IMR-90 (cell line): ENCODE measurements at regions not wholly inside any gene's neighbourhood (a gene's known extent, or its start where the extent isn't known, plus 50 kb on each side); places are given as distances from the start of the nearest gene placed in this dataset.

Source experiments
- ATAC-seq: fragments of 200-7000 bp; cut with Tn5 transposase; 2 replicates; pipeline ENCODE4 v1.9.1; 2020; ENCODE audit warnings: low read depth, mild to moderate bottlenecking, moderate library complexity
- BruUV-seq: library from RNA; stranded (reverse); fragments of 400-500 nt; replicated peaks from 2 replicates; lab custom pipeline; 2021; lab: Mats Ljungman, UMichigan
- CTCF ChIA-PET: fragments of 300-600 bp; formaldehyde crosslinking; extraction: SDS; loops from one replicate; lab custom pipeline; 2021; ENCODE audit warnings: antibody characterized with exemption; lab: Yijun Ruan, JAX
- POLR2A ChIA-PET: fragments of 300-600 bp; sonication (Branson Sonifier 250); formaldehyde crosslinking; loops from one replicate; lab custom pipeline; 2022; ENCODE audit warnings: antibody characterized with exemption; ENCODE audit not compliant: unreplicated experiment; lab: Charles Lee
- DNase-seq: peaks from one replicate; pipeline ENCODE4 v3.0.0; 2013
- H2AFZ ChIP-seq: replicated peaks from 2 replicates; pipeline ENCODE3; 2013; ENCODE audit warnings: low read length, mild to moderate bottlenecking; ENCODE audit not compliant: poor library complexity
- H2AK5ac ChIP-seq: 2 replicates; pipeline ENCODE4 v1.6.1; 2013; ENCODE audit warnings: low read depth, low read length, inconsistent platforms
- H2AK9ac ChIP-seq: replicated peaks from 2 replicates; pipeline ENCODE3; 2013; ENCODE audit warnings: mild to moderate bottlenecking, low read depth, low read length, moderate library complexity; ENCODE audit not compliant: poor library complexity
- H2BK120ac ChIP-seq: 2 replicates; pipeline ENCODE4 v1.6.1; 2013; ENCODE audit warnings: low read depth, low read length, inconsistent platforms
- H2BK15ac ChIP-seq: 3 replicates; pipeline ENCODE4 v1.6.1; 2013; ENCODE audit warnings: low read depth, low read length, inconsistent platforms
- H2BK20ac ChIP-seq: 2 replicates; pipeline ENCODE4 v1.6.1; 2013; ENCODE audit warnings: low read depth, mild to moderate bottlenecking, inconsistent platforms, low read length, moderate library complexity
- H2BK5ac ChIP-seq: 2 replicates; pipeline ENCODE4 v1.6.1; 2013; ENCODE audit warnings: mild to moderate bottlenecking, low read depth, low read length, inconsistent platforms; ENCODE audit not compliant: poor library complexity, severe bottlenecking
- H3K14ac ChIP-seq: replicated peaks from 2 replicates; pipeline ENCODE4 v1.6.1; 2013; ENCODE audit warnings: low read depth, low read length, inconsistent platforms
- H3K18ac ChIP-seq: 2 replicates; pipeline ENCODE4 v1.6.1; 2013; ENCODE audit warnings: low read depth, low read length, control low read depth
- H3K23ac ChIP-seq: 2 replicates; pipeline ENCODE4 v1.6.1; 2013; ENCODE audit warnings: low read depth, low read length, inconsistent platforms
- H3K27ac ChIP-seq: 2 replicates; pipeline ENCODE4 v1.5.1; 2013; ENCODE audit warnings: mild to moderate bottlenecking, control low read depth, low read length; ENCODE audit not compliant: insufficient read depth
- H3K27me3 ChIP-seq: 2 replicates; pipeline ENCODE4 v1.6.1; 2013; ENCODE audit warnings: low read length; ENCODE audit not compliant: control insufficient read depth, insufficient read depth
- H3K36me3 ChIP-seq: 2 replicates; pipeline ENCODE4 v1.6.1; 2013; ENCODE audit warnings: low read length, mixed read lengths; ENCODE audit not compliant: control insufficient read depth, insufficient read depth
- H3K4ac ChIP-seq: 2 replicates; pipeline ENCODE4 v1.6.1; 2013; ENCODE audit warnings: low read depth, low read length, inconsistent platforms
- H3K4me1 ChIP-seq: 2 replicates; pipeline ENCODE4 v1.6.1; 2013; ENCODE audit warnings: low read length, mixed read lengths; ENCODE audit not compliant: control insufficient read depth, insufficient read depth
- H3K4me2 ChIP-seq: 2 replicates; pipeline ENCODE4 v1.6.1; 2013; ENCODE audit warnings: low read depth, mild to moderate bottlenecking, control low read depth, low read length, moderate library complexity
- H3K4me3 ChIP-seq: 2 replicates; pipeline ENCODE4 v1.5.1; 2013; ENCODE audit warnings: low read depth, mild to moderate bottlenecking, control low read depth, low read length, moderate library complexity; ENCODE audit not compliant: insufficient read depth
- H3K56ac ChIP-seq: 2 replicates; pipeline ENCODE4 v1.6.1; 2013; ENCODE audit warnings: low read length, inconsistent platforms; ENCODE audit not compliant: insufficient read depth; ENCODE audit errors: extremely low read depth
- H3K79me1 ChIP-seq, 2 experiments: 2 replicates each; pipeline ENCODE4 v1.6.1; 2013; ENCODE audit warnings: low read length in 2 of 2, inconsistent platforms in 1 of 2, low read depth in 1 of 2
- H3K9ac ChIP-seq: 2 replicates; pipeline ENCODE4 v1.6.1; 2013; ENCODE audit warnings: low read depth, low read length, control low read depth
- H3K9me1 ChIP-seq: 2 replicates; pipeline ENCODE4 v1.6.1; 2013; ENCODE audit warnings: low read length, inconsistent platforms; ENCODE audit not compliant: insufficient read depth
- H3K9me3 ChIP-seq: 2 replicates; pipeline ENCODE4 v1.6.1; 2013; ENCODE audit warnings: low read length; ENCODE audit not compliant: control insufficient read depth, insufficient read depth
- H4K20me1 ChIP-seq: 2 replicates; pipeline ENCODE4 v1.6.1; 2013; ENCODE audit warnings: low read length, inconsistent platforms; ENCODE audit not compliant: insufficient read depth
- H4K5ac ChIP-seq: 2 replicates; pipeline ENCODE4 v1.6.1; 2013; ENCODE audit warnings: mild to moderate bottlenecking, low read depth, low read length, control low read depth
- H4K8ac ChIP-seq, 2 experiments: 2 replicates each; pipeline ENCODE4 v1.6.1; 2013; ENCODE audit warnings: low read depth in 2 of 2, low read length in 2 of 2, control low read depth in 1 of 2, inconsistent platforms in 1 of 2
- H4K91ac ChIP-seq: 2 replicates; pipeline ENCODE4 v1.6.1; 2013; ENCODE audit warnings: low read depth, low read length, inconsistent platforms; ENCODE audit not compliant: insufficient read depth
- BHLHE40 ChIP-seq: fragments of 150-350 bp; IDR thresholded peaks from 2 replicates; pipeline ENCODE4 v1.6.1; 2016; ENCODE audit warnings: mild to moderate bottlenecking, low read depth, low read length
- FOS ChIP-seq: fragments of 150-350 bp; IDR thresholded peaks from 2 replicates; pipeline ENCODE4 v1.6.1; 2016; ENCODE audit warnings: low read depth, low read length
- WGBS, 2 experiments: methylation state at CpG; one replicate each; pipeline versions ENCODE4 v1.1.5 to v1.1.7; 2013; ENCODE audit warnings: missing lambda C conversion rate in 2 of 2; ENCODE audit not compliant: insufficient read length in 1 of 2; ENCODE audit errors: extremely low coverage in 2 of 2; 5-methylcytosine and 5-hydroxymethylcytosine counted together
- dilution Hi-C: fragments of 300-500 bp; cut with HindIII; formaldehyde crosslinking; loops from one replicate; pipeline ENCODE4 v1.14.3; 2018; ENCODE audit warnings: low sequenced_read_pairs; ENCODE audit not compliant: unreplicated experiment
- in situ Hi-C: fragments of 300-500 bp; cut with MboI; formaldehyde crosslinking; loops from 3 replicates; pipeline ENCODE4 v1.14.3; 2019; ENCODE audit warnings: low sequenced_read_pairs, inconsistent platforms, mixed read lengths
- intact Hi-C: fragments of 100-400 bp; cut with micrococcal nuclease; formaldehyde crosslinking; loops from 2 replicates; pipeline ENCODE4 v1.10.0; 2022

DNA sequence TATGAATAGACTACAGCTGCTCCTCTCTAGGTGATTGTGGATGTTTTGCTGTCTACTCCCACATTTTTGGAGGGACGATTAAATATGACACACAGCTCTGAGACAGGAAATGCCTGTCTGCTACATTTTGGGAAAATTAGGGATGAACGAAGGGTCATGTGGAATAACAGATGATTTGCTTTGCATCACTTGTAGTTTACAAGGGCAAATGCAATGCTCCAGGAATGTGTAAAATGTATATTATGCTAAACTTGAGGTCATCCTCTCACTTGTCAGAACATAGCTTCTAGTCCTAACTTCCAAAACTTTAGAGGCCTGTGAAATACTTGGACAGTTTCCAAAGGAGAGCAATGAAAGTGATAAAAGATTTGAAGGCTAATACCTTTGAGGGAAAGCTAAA lies 284.2 kb upstream of the DACH1 start:
- no peaks in the 10 kb centered on the region for H3K79me1 ChIP-seq
- TF ChIP-seq BHLHE40: no peak
- TF ChIP-seq FOS: no peak
- intact Hi-C loops: no loop called here
- no peaks in the 10 kb centered on the region for H3K9me1 ChIP-seq
- WGBS, 2 experiments: no CpG with 5 or more reads among the region's 2 CpGs
- no peak overlapping the region for H2BK120ac ChIP-seq
- dilution Hi-C loops: no loop called here
- H3K4me1 ChIP-seq: no peaks in the 10 kb centered on the region
- H2AFZ ChIP-seq: no peak overlapping the region
- H4K5ac ChIP-seq: no peak overlapping the region
- no peak overlapping the region for H3K27ac ChIP-seq
- ChIA-PET CTCF (no interaction called here), POLR2A (no interaction called here)
- ATAC-seq (no peak), DNase-seq (no peak)
- H2AK9ac ChIP-seq: no peak overlapping the region
- H3K36me3 ChIP-seq: no peaks in the 10 kb centered on the region
- H3K23ac ChIP-seq: no peak overlapping the region
- H4K91ac ChIP-seq: no peak overlapping the region
- no peak overlapping the region for H2BK15ac ChIP-seq
- in situ Hi-C loops: no loop called here
- H3K18ac ChIP-seq: no peak overlapping the region
- no peak overlapping the region for H2BK5ac ChIP-seq
- H3K27me3 ChIP-seq: no peaks in the 10 kb centered on the region
- H4K8ac ChIP-seq: no peak overlapping the region
- H3K14ac ChIP-seq: no peak overlapping the region
- H3K56ac ChIP-seq: no peak overlapping the region
- H2AK5ac ChIP-seq: no peak overlapping the region
- H4K20me1 ChIP-seq: no peaks in the 10 kb centered on the region
- no peak overlapping the region for H3K4me2 ChIP-seq
- no peak overlapping the region for H3K9ac ChIP-seq
- no peak overlapping the region for H3K4me3 ChIP-seq
- H2BK20ac ChIP-seq: no peak overlapping the region
- BruUV-seq: no TSS peak
- no peak overlapping the region for H3K4ac ChIP-seq
- peaks cover 4% of the 10 kb centered on the region; the same call in 1 of the 2 replicates for H3K9me3 ChIP-seq
